Lower leg skin (tissue), 4 donors: ENCODE measurements at regions not wholly inside any gene's neighbourhood (a gene's known extent, or its start where the extent isn't known, plus 50 kb on each side); places are given as distances from the start of the nearest gene placed in this dataset.
"Not testable (repeated sequence)": the region's sequence is repeated elsewhere in the genome, so short reads cannot be mapped to it uniquely, and the experiment has no call there.

Source experiments
- DNase-seq, 2 donors: peaks; one replicate each; pipeline ENCODE4 v3.0.0-alpha.2; 2019; ENCODE audit warnings: low spot score in 2 of 2
- H3K4me3 ChIP-seq: fragments of 200-600 bp; sonication (generic); 2 replicates; pipeline ENCODE4 v1.5.1; 2017; ENCODE audit warnings: mild to moderate bottlenecking, low read depth; ENCODE audit not compliant: poor library complexity, severe bottlenecking
- CTCF ChIP-seq, 3 donors: fragments of 450-650 bp; IDR thresholded peaks; one replicate each; pipeline ENCODE4 v1.5.1; 2016; ENCODE audit warnings: antibody characterized with exemption in 3 of 3, mild to moderate bottlenecking in 3 of 3, moderate library complexity in 2 of 3
- POLR2A ChIP-seq, 2 donors: fragments of 450-650 bp; IDR thresholded peaks; one replicate each; pipeline ENCODE4 v1.6.1; 2016 to 2017; ENCODE audit warnings: antibody characterized with exemption in 2 of 2, mild to moderate bottlenecking in 1 of 2, moderate library complexity in 1 of 2
- WGBS, 2 donors: methylation state at CpG; one replicate each; pipeline ENCODE4 v1.1.5; 2018; 5-methylcytosine and 5-hydroxymethylcytosine counted together
- intact Hi-C: fragments of 100-400 bp; cut with DNase I; formaldehyde crosslinking; loops from one replicate; pipeline ENCODE4 v1.15.0; 2023; ENCODE audit warnings: low total_unique reads

- 77 to 80% methylated on average over 6 of the region's 6 CpGs for WGBS, 2 donors
- H3K4me3 ChIP-seq, result no peak overlapping the region
- no peak for DNase-seq
- intact Hi-C loops, result no loop called here
- TF ChIP-seq POLR2A (IDR thresholded peaks at IDR 0.05), result no peak
- no peak for TF ChIP-seq CTCF (IDR thresholded peaks at IDR 0.05)
These were observed 354.2 kb upstream of the SULF2 start for GRCh38 chr20:48139262-48140041.

GRCh38 chr20:48132834-48133233, 347.6 kb upstream of the SULF2 start:
- H3K4me3 ChIP-seq, result no peak overlapping the region
- intact Hi-C loops, result no loop called here
- DNase-seq, result no peak
- no peak for TF ChIP-seq CTCF (IDR thresholded peaks at IDR 0.05)
- no peak for TF ChIP-seq POLR2A (IDR thresholded peaks at IDR 0.05)

GRCh38 chr20:48131581-48131980, 346.3 kb upstream of the SULF2 start:
- intact Hi-C loops, result no loop called here
- WGBS, 2 donors, result 22 to 36% methylated on average over 3 of the region's 3 CpGs
- no peak for DNase-seq

GRCh38 chr20:48129345-48129942, 344.2 kb upstream of the SULF2 start:
- intact Hi-C loops, result no loop called here

More at GRCh38 chr20:48131581-48131980, 346.3 kb upstream of the SULF2 start:
- H3K4me3 ChIP-seq, result no peak overlapping the region
- TF ChIP-seq POLR2A (IDR thresholded peaks at IDR 0.05) (no peak), CTCF (IDR thresholded peaks at IDR 0.05) (no peak)

GRCh38 chr20:48128436-48128835, 343.2 kb upstream of the SULF2 start:
- intact Hi-C loops, result no loop called here
- H3K4me3 ChIP-seq, result no peak overlapping the region
- WGBS, 2 donors, result 37 to 38% methylated on average over 3 of the region's 3 CpGs
- TF ChIP-seq CTCF (IDR thresholded peaks at IDR 0.05) (no peak), POLR2A (IDR thresholded peaks at IDR 0.05) (no peak)
- no peak for DNase-seq

More at GRCh38 chr20:48129345-48129942, 344.2 kb upstream of the SULF2 start:
- TF ChIP-seq POLR2A (IDR thresholded peaks at IDR 0.05) (no peak), CTCF (IDR thresholded peaks at IDR 0.05) (no peak)
- no peak for DNase-seq
- WGBS, 2 donors, result 49 to 54% methylated on average over 5 of the region's 5 CpGs
- H3K4me3 ChIP-seq, result no peak overlapping the region

GRCh38 chr20:48127964-48128363, 342.7 kb upstream of the SULF2 start:
- H3K4me3 ChIP-seq, intact Hi-C loops: not testable (repeated sequence)
- DNase-seq, result peak in 1 of 2 donors; percentile 54
- WGBS, 2 donors, result 22 to 28% methylated on average over 10 of the region's 10 CpGs

GRCh38 chr20:48127133-48127532, 341.9 kb upstream of the SULF2 start:
- H3K4me3 ChIP-seq, intact Hi-C loops, DNase-seq: not testable (repeated sequence)
- WGBS, 2 donors, result 57 to 65% methylated on average over 13 of the region's 13 CpGs
